ENCODE measurements at regions not wholly inside any gene's neighbourhood (a gene's known extent, or its start where the extent isn't known, plus 50 kb on each side); places are given as distances from the start of the nearest gene placed in this dataset.

- no peak for DNase-seq
Measured at GRCh38 chr4:159500861-159501260, 398.0 kb downstream of the RAPGEF2 start.

GRCh38 chr4:159503236-159504008 lies 400.5 kb downstream of the RAPGEF2 start:
- no peak for DNase-seq

GRCh38 chr4:159504684-159505083 lies 401.8 kb downstream of the RAPGEF2 start:
- DNase-seq: no peak

- no peak for DNase-seq
Measured at GRCh38 chr4:159505266-159505975, 402.5 kb downstream of the RAPGEF2 start.

GRCh38 chr4:159506801-159507517 lies 404.1 kb downstream of the RAPGEF2 start:
- DNase-seq: no peak

- no peak for DNase-seq
Measured at GRCh38 chr4:159508917-159509500, 406.1 kb downstream of the RAPGEF2 start.

- DNase-seq: no peak
Measured at GRCh38 chr4:159512348-159512747, 409.5 kb downstream of the RAPGEF2 start.

- DNase-seq: no peak
Measured at GRCh38 chr4:159515314-159516025, 412.6 kb downstream of the RAPGEF2 start.

GRCh38 chr4:159516556-159517140 lies 413.8 kb downstream of the RAPGEF2 start:
- no peak for DNase-seq

GRCh38 chr4:159520074-159520473 lies 417.2 kb downstream of the RAPGEF2 start:
- DNase-seq: no peak

- DNase-seq: no peak
Measured at GRCh38 chr4:159526172-159526571, 423.3 kb downstream of the RAPGEF2 start.

- DNase-seq: no peak
Measured at GRCh38 chr4:159534655-159535054, 431.8 kb downstream of the RAPGEF2 start.

GRCh38 chr4:159538556-159538955 lies 435.7 kb downstream of the RAPGEF2 start:
- DNase-seq: no peak

GRCh38 chr4:159540038-159540437 lies 437.2 kb downstream of the RAPGEF2 start:
- DNase-seq: no peak

- no peak for DNase-seq
Measured at GRCh38 chr4:159540501-159540900, 437.6 kb downstream of the RAPGEF2 start.

GRCh38 chr4:159541143-159541542 lies 438.3 kb downstream of the RAPGEF2 start:
- DNase-seq: no peak

GRCh38 chr4:159542296-159542695 lies 439.4 kb downstream of the RAPGEF2 start:
- DNase-seq: no peak

- DNase-seq: no peak
Measured at GRCh38 chr4:159543831-159544230, 441.0 kb downstream of the RAPGEF2 start.

- DNase-seq: no peak
Measured at GRCh38 chr4:159545556-159545955, 442.7 kb downstream of the RAPGEF2 start.

GRCh38 chr4:159547645-159548308 lies 444.9 kb downstream of the RAPGEF2 start:
- no peak for DNase-seq

GRCh38 chr4:159549098-159549518 lies 446.2 kb downstream of the RAPGEF2 start:
- DNase-seq: no peak
